Upper lobe of left lung (tissue), 4 donors: ENCODE measurements at regions not wholly inside any gene's neighbourhood (a gene's known extent, or its start where the extent isn't known, plus 50 kb on each side); places are given as distances from the start of the nearest gene placed in this dataset.
A peak's percentile ranks its signal among the peaks of the same experiment; 100 is the strongest.

Source experiments
- EP300 ChIP-seq, 4 donors: sonication (generic); formaldehyde crosslinking; IDR thresholded peaks; one replicate each; pipeline ENCODE4 v1.5.1; 2017; ENCODE audit warnings: antibody characterized with exemption in 4 of 4, control low read depth in 2 of 4
- POLR2A ChIP-seq, 4 donors: fragments of 450-650 bp; IDR thresholded peaks; one replicate each; pipeline ENCODE4 v1.5.1; 2016 to 2017; ENCODE audit warnings: antibody characterized with exemption in 4 of 4, mild to moderate bottlenecking in 2 of 4
- POLR2AphosphoS5 ChIP-seq, 2 donors: sonication (generic); formaldehyde crosslinking; IDR thresholded peaks; one replicate each; pipeline ENCODE4 v1.5.1; 2017; ENCODE audit warnings: antibody characterized with exemption in 2 of 2
- TF ChIP-seq, protein P1 (sequence below), 6 experiments: fragments of 450-650 bp in 4 of 6; fragments of 200-600 bp in 2 of 6; sonication (generic) in 2 of 6; IDR thresholded peaks; one replicate each; pipeline ENCODE4 v1.5.1; 2016 to 2019; ENCODE audit warnings: antibody characterized with exemption in 6 of 6

DNA sequence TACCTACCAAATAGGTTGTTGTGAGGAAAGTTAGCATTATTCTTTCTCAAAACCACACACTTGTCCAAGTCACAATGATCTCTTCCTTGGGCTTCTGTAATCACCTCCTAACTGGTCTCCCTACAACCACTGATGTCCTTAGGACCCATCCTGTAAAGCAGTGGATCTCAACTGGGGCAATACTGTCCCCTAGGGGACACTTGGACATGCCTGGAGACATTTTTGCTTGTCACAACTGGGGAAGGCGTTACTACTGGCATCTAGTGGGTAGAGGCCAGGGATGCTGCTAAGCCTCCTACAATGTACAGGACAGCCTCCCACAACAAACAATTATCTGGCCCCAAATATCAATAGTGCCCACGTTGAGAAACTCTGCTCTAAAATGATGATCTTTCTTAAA lies 118.7 kb upstream of the AP1S2 start:
- TF ChIP-seq, protein P1, sequence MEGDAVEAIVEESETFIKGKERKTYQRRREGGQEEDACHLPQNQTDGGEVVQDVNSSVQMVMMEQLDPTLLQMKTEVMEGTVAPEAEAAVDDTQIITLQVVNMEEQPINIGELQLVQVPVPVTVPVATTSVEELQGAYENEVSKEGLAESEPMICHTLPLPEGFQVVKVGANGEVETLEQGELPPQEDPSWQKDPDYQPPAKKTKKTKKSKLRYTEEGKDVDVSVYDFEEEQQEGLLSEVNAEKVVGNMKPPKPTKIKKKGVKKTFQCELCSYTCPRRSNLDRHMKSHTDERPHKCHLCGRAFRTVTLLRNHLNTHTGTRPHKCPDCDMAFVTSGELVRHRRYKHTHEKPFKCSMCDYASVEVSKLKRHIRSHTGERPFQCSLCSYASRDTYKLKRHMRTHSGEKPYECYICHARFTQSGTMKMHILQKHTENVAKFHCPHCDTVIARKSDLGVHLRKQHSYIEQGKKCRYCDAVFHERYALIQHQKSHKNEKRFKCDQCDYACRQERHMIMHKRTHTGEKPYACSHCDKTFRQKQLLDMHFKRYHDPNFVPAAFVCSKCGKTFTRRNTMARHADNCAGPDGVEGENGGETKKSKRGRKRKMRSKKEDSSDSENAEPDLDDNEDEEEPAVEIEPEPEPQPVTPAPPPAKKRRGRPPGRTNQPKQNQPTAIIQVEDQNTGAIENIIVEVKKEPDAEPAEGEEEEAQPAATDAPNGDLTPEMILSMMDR (IDR thresholded peaks at IDR 0.05), result peak; percentile 9 to 63 (median 40)
- TF ChIP-seq POLR2A (IDR thresholded peaks at IDR 0.05), result no peak
- no peak for TF ChIP-seq POLR2AphosphoS5 (IDR thresholded peaks at IDR 0.05)
- no peak for TF ChIP-seq EP300 (IDR thresholded peaks at IDR 0.05)
